Suppressor macrophage treated with lipopolysaccharide for 4 hours (primary cell): ENCODE measurements at regions not wholly inside any gene's neighbourhood (a gene's known extent, or its start where the extent isn't known, plus 50 kb on each side); places are given as distances from the start of the nearest gene placed in this dataset.

Experiments
- DNase-seq: peaks from one replicate; pipeline ENCODE4 v3.0.0-alpha.2; 2020

DNA sequence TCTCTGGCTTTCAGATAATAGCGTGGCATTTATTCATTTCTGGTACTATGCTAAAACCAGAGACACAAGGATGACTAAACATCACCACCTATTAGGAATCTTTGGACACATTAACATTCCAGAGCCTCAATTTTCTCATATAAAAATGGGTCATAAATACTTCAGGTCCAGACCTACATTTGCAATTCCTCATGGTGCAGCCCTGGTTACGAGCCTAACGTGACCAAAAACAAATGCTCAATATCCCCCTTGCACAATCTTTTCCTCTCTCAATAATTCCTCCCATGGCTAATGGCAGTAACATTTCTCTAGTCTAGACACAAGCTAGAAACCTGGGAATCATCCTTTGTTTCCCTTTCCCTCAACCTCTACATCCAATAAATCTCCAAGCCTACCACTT lies 112.8 kb upstream of the NABP1 start:
- peak; percentile 28 for DNase-seq

GRCh38 chr2:191565647-191566198 lies 112.2 kb upstream of the NABP1 start:
- peak; percentile 78 for DNase-seq

GRCh38 chr2:191566344-191566743 lies 111.6 kb upstream of the NABP1 start:
- DNase-seq = peak; percentile 87

DNA sequence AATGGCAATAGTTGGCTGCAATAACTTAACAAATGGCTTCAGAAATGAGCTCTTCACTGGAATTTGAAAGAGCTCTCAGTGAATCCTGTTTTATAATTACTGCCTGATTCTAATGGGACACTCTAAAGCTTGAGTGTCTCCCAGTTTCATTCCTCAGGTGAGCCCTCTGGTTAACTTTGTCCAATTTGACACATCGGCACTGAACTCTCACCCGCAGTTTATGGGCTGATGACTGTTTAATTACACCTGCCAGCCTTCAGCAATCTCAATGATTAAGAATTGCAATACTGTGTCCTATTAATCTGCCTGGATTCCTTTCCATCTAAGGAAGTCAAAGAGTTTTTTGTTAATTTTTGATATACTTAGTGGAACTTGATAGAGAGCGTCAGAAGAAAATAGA lies 110.7 kb upstream of the NABP1 start:
- no peak for DNase-seq

GRCh38 chr2:191569025-191569424 lies 108.9 kb upstream of the NABP1 start:
- DNase-seq = no peak

DNA sequence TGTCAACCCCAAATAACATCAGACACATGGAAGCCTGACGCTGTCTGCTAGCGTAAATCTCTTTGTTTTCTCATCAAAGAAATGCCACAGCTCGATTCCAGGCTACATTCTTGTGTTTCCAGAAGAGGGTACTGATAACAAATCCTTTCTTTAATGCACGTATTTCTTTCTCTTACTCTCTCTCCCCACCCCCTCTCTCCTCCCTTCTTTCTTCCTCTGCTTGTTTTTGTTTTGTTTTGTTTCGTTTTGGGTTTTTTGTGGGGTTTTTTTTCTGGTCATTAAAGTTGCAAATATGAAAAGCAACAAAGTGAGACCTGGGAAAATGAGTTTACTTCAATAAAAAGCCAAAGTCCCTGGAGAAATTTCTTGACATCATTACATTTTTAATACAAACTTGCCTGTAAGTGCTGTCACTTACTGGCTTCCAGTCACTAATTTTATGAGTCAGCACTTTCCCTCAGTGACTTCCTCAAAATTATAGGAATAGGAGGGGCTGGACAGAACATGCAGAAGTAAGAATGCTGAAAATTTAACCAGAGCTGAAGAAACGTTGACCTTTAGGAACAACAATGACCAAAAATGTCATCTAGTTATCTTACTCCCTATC lies 106.7 kb upstream of the NABP1 start:
- peak; percentile 97 for DNase-seq

DNA sequence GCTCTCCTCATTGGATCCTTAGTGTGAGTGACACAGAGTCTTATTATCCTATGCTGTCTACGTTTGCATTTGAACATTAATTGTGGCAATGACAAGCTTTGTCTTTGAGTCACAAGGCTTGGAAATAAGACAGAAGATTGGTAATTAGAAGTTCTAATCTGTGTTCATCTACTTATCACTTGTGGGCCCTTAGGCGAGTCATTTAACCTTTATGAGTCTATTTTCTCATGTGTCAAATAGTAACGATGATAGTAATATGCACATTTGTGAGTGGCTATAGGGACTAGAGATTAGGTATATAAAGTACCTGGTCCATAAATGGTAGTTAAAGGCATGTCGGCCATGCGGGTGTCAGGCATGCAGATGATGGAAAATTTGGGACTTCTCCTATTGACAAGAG lies 105.6 kb upstream of the NABP1 start:
- DNase-seq = no peak

DNA sequence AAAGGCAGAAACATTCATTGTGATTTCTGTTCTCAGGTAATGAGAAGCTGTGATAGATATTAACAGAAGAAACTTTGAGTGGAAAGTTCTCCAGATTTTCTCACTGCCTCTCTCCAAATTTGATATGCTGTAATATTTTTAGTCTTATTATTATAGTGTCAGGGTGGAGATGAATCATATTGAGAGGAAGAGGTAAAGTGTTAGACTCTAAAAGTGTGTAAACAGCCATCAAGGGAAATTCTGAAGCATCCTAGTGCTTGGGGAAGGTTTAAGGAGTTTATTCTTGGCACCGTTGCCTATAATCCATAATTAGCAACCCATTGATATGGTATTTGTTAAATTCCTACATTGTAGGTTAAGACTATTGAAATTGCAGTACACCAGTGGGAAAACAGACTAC lies 104.7 kb upstream of the NABP1 start:
- DNase-seq = peak; percentile 15

DNA sequence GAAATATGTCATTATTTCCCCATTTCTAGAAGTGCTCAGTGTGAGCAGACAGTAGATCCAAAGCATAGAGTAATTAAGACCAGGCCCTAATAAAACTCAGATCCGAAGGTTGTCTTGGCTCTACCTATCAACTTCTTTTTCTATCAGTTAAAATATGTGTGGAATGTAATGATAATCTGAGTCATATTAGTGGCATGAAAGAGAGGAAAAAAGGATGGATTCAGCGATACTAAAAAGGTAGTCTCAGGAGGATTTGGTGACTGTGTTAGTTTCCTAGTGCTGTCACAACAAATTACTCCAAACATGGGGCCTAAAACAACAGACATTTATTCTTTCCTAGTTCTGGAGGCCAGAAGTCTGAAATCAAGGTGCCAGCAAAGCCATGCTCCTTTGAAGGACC lies 103.7 kb upstream of the NABP1 start:
- no peak for DNase-seq

DNA sequence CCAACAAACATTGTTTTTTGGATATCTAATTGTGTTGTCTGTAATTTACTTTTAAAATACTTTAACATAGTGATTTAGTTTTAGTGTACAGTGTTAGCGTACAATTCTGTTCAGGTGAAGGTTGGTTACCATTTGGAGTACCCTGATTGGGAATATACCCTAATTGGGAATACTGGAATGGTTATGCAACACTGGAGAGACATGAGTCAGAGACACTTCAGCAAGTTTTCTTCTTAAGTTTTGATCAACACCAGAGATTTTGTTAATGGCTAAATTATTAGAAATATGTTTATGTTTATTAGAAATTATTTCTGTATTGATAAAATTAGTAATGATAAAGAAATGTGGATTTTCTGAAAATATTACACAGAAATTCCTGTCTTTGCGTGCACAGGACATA lies 100.3 kb upstream of the NABP1 start:
- DNase-seq = no peak

- DNase-seq = no peak
Observed at GRCh38 chr2:191578031-191578430, 99.9 kb upstream of the NABP1 start.

- DNase-seq = no peak
Observed at GRCh38 chr2:191580581-191580980, 97.4 kb upstream of the NABP1 start.

DNA sequence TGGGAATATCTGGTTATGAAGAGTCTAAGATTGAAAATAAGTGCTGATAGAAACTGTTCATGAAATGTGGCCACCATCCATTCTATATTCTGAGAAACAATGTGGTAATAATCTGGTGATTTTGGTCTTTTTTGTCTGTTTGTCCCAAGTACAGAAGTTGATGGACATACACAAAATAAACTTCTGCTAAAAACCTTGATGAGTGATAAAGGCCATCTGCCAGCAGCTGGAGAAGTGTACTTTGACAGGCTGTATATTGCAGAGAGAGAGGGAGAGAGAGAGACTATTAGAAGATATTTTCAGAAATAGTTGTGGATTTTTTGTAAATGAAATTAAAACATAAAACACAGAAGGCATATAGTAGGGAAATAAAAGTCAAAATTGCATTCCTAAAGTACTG lies 96.9 kb upstream of the NABP1 start:
- no peak for DNase-seq

- DNase-seq = peak; percentile 31
Observed at GRCh38 chr2:191582355-191582754, 95.6 kb upstream of the NABP1 start.

DNA sequence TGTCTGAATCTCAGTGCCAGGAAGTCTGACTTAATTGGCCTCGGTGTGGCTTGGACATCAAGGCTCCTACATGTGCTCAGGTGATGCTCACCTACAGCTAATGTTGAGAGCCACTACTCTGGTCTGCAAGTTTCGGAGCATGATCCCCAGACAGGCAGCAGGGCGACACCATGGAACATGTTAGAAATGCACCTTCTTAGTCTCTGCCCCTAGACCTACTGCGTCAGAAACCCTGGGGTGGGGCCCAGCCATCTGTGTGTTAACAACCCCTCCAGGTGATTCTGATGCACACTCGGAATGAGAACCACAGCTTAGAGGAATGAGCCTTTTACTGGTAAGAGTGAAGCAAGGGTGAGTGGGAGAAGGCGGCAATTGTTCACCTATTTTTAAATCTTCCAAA lies 86.9 kb upstream of the NABP1 start:
- no peak for DNase-seq

DNA sequence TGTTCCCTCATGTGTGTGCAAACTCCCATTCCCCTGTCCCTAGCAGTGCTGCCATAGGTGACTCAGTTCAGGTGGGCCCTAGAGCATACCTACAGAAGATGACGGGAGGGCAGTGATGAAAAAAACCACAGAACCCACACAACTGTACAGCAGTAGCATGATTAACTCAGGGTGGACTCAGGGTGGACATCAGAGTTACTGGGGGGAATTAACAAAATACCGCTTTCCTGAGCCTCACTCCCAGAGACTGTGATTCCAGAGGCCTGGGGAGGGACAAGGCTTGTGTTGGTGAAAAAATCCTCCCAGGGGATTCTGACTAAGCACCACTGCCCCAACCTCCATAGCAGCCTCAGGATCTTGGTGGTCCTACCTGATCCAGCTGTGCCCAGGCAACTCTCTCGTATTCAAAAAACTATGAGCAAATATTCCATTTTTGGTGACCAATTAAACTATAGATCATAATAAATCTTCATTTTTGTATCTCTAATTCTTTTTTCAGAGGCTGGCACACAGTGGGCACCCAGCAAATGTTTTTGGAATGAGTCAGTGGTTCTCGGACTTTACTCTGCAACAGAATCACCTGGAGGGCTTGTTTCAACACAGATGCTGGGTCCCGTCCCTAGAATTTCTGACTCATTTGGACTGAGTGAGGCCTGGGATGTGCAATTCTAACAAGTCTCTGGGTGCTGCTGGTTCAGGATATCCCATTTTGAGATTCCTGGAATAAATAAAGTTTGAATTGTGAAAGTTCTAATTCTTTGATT lies 84.1 kb upstream of the NABP1 start:
- DNase-seq = no peak

- no peak for DNase-seq
Observed at GRCh38 chr2:191597186-191597751, 80.7 kb upstream of the NABP1 start.

GRCh38 chr2:191598296-191598695 lies 79.6 kb upstream of the NABP1 start:
- no peak for DNase-seq

GRCh38 chr2:191601060-191601459 lies 76.9 kb upstream of the NABP1 start:
- DNase-seq = peak; percentile 97

- no peak for DNase-seq
Observed at GRCh38 chr2:191604154-191604553, 73.8 kb upstream of the NABP1 start.

GRCh38 chr2:191607096-191607495 lies 70.8 kb upstream of the NABP1 start:
- DNase-seq = peak; percentile 63

GRCh38 chr2:191610756-191611155 lies 67.2 kb upstream of the NABP1 start:
- peak; percentile 63 for DNase-seq

DNA sequence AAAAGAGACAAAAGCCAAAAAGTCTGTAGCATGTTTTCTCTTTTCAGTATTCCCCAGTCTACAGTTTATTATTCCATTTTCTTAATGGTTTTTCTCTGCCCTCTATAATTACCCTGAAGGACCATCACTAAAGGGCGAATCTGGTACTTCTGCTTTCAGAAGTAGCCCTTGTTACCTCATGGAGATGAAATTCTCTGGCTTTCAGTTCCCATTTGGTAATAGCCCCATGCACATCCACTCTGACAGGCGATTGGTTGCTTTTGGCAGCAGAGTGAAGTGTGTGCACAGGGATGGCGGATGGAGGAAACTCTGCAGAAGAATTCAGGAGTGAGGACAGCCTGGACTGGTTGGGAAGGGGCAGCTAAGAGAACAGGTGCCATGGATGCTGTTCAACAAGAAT lies 66.3 kb upstream of the NABP1 start:
- DNase-seq = peak; percentile 93

DNA sequence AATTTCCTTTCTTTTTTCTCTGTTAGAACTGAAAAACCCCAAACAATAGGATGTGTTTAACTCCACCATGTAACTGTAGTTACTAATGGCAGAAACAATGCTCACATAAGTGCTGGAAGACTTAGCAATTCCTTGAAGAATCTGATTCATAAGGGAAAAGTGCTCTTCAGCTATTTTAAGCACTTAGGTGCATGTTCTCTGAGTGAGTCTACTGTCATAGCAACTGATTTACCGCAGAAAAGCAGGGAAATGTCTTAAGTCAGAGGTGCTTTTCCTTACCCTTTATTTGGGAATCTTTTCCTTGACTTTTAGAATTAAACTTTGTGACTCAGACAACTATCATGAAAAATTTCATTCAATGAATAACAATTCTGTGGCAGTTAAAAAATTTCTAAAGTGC lies 65.4 kb upstream of the NABP1 start:
- DNase-seq = no peak
